ENCODE measurements at regions not wholly inside any gene's neighbourhood (a gene's known extent, or its start where the extent isn't known, plus 50 kb on each side); places are given as distances from the start of the nearest gene placed in this dataset.

DNA sequence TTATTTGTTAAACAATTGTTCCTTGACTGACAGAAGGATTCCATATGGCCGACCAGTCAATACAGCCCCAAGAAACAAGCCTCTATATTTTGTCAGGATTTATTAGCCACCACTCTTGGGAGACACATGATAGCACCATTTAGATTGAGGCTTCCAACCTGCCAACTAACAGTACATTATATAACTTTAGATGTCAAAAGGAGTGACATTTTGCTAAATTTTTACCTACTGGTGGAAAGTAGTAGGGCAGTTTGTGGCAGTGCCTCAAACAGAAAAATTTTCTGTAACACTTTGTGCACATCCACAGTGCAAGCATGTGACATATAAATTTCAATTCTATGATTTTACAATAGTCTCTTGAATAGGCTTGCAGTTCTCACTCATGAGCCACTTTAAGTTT is 464.0 kb downstream of the TRIB2 start:
- ATAC-seq (no peak), DNase-seq (no peak)
- WGBS (ENCODE audit: insufficient coverage, low coverage, low lambda C conversion rate, missing lambda C conversion rate): 88% methylated on average over 1 of the region's 1 CpG
- H3K4me1 ChIP-seq: no peaks in the 10 kb centered on the region
- H3K27ac ChIP-seq: no peak overlapping the region
- no peaks in the 10 kb centered on the region for H3K27me3 ChIP-seq
- no peaks in the 10 kb centered on the region for H3K9me3 ChIP-seq
- H3K36me3 ChIP-seq: no peaks in the 10 kb centered on the region
- H3K4me3 ChIP-seq: no peak overlapping the region
- intact Hi-C loops (cut with DNase I): no loop called here
- TF ChIP-seq POLR2A (IDR thresholded peaks at IDR 0.05): no peak
- TF ChIP-seq CTCF (IDR thresholded peaks at IDR 0.05): no peak

DNA sequence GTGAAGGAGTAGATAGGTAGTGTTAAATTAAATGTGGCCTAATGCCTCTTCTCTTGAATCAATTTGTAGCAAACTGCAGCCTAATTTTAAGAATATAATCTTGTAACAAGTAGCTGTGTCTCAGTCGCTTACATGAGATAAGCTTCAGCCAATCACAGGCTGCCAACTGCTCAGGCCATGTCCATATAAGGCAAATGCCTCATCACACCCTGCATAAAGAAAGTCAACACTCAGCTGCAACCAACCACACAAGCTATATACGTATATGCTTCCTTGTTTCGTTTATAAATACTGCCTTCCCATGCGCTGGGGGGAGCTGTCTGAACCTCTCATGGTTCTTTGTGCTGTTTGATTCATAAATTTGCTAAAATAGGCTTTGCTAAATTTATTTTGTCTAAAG is 476.3 kb downstream of the TRIB2 start:
- intact Hi-C loops (cut with DNase I): no loop called here
- DNase-seq: no peak
- TF ChIP-seq CTCF (IDR thresholded peaks at IDR 0.05) (no peak), POLR2A (IDR thresholded peaks at IDR 0.05) (no peak)
- H3K9me3 ChIP-seq: no peaks in the 10 kb centered on the region
- 71% methylated on average over 4 of the region's 4 CpGs for WGBS (ENCODE audit: insufficient coverage, low coverage, low lambda C conversion rate, missing lambda C conversion rate)
- no peaks in the 10 kb centered on the region for H3K4me1 ChIP-seq
- H3K27me3 ChIP-seq: no peaks in the 10 kb centered on the region
- ATAC-seq: no peak
- no peak overlapping the region for H3K27ac ChIP-seq
- H3K4me3 ChIP-seq: no peak overlapping the region
- H3K36me3 ChIP-seq: no peaks in the 10 kb centered on the region

DNA sequence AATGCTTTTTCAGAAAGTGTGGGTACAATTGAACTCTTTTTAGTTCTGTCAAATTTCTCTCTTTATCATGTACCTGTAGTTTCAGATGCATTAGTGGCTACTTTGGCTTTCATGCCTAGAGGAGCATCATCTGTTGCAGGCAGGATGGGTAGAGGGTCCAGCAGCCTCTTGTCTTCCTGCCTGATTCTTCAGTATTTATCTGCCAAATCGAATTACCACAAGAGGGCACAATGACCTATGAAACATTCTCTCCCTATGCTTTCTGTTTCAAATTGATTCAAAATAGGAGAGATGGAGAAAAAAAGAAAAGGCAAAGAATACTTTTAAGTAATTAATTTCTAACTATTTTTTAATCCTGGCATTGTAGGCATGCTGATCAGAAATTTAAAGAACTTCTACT is 477.2 kb downstream of the TRIB2 start:
- 0% methylated on average over 1 of the region's 1 CpG for WGBS (ENCODE audit: insufficient coverage, low coverage, low lambda C conversion rate, missing lambda C conversion rate)
- intact Hi-C loops (cut with DNase I): no loop called here
- DNase-seq (no peak), ATAC-seq (peak; percentile 32 to 58 (median 45))
- H3K9me3 ChIP-seq: no peaks in the 10 kb centered on the region
- no peaks in the 10 kb centered on the region for H3K27me3 ChIP-seq
- no peaks in the 10 kb centered on the region for H3K36me3 ChIP-seq
- no peak overlapping the region for H3K27ac ChIP-seq
- TF ChIP-seq POLR2A (IDR thresholded peaks at IDR 0.05) (no peak), CTCF (IDR thresholded peaks at IDR 0.05) (peak; percentile 20 to 52 (median 41))
- H3K4me3 ChIP-seq: no peak overlapping the region
- H3K4me1 ChIP-seq: no peaks in the 10 kb centered on the region

- Histone ChIP-seq H3K27ac (no peak overlapping the region), H3K4me3 (no peak overlapping the region), H3K27me3 (no peaks in the 10 kb centered on the region), H3K36me3 (no peaks in the 10 kb centered on the region), H3K4me1 (no peaks in the 10 kb centered on the region), H3K9me3 (no peaks in the 10 kb centered on the region)
- TF ChIP-seq POLR2A (IDR thresholded peaks at IDR 0.05) (no peak), CTCF (IDR thresholded peaks at IDR 0.05) (no peak)
- no peak for ATAC-seq
- 43% methylated on average over 1 of the region's 1 CpG for WGBS (ENCODE audit: insufficient coverage, low coverage, low lambda C conversion rate, missing lambda C conversion rate)
- intact Hi-C loops (cut with DNase I): no loop called here
- no peak for DNase-seq
Measured at GRCh38 chr2:13195270-13195669, 478.5 kb downstream of the TRIB2 start.

GRCh38 chr2:13197248-13197647 is 480.5 kb downstream of the TRIB2 start:
- Histone ChIP-seq H3K4me1 (no peaks in the 10 kb centered on the region), H3K4me3 (no peak overlapping the region), H3K9me3 (no peaks in the 10 kb centered on the region), H3K27me3 (no peaks in the 10 kb centered on the region), H3K36me3 (no peaks in the 10 kb centered on the region), H3K27ac (no peak overlapping the region)
- 63% methylated on average over 1 of the region's 1 CpG for WGBS (ENCODE audit: insufficient coverage, low coverage, low lambda C conversion rate, missing lambda C conversion rate)
- DNase-seq (no peak), ATAC-seq (no peak)
- intact Hi-C loops (cut with DNase I): no loop called here
- no peak for TF ChIP-seq POLR2A (IDR thresholded peaks at IDR 0.05)
- TF ChIP-seq CTCF (IDR thresholded peaks at IDR 0.05): no peak

Data from right lobe of liver (tissue), 6 donors.